ENCODE measurements at regions not wholly inside any gene's neighbourhood (a gene's known extent, or its start where the extent isn't known, plus 50 kb on each side); places are given as distances from the start of the nearest gene placed in this dataset.

DNA sequence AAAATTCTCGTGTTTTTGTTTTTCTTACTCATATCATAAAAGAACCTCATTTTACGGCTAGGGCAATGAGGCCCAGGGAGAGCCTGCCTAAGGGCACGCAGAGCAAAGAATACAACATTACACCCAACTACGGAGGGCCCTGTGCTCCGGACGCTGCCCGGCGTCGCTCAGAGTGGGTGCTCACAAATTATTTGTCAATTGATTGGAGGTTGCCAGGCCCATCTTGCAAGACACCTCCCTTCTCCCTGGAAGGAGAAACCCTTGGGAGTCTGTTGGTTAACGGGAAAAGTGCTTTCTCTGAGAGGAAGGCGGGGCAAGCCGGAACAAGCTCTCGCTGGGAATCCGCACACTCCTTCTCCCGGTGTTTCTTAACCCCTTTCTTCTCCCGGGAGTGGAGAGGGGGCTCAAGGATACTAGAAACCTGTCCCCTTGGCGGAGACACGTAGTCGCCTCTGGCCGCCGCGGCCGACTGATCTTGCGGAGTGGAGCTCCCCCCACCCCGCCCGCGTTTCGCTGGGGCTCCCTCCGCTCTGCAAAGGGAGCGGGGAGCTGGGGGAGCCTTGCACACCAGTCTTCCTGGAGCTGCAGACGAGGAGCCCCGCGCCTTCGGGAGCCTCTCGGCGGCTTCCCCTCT, 599.3 kb upstream of the SGCD start:
- no peak for DNase-seq

DNA sequence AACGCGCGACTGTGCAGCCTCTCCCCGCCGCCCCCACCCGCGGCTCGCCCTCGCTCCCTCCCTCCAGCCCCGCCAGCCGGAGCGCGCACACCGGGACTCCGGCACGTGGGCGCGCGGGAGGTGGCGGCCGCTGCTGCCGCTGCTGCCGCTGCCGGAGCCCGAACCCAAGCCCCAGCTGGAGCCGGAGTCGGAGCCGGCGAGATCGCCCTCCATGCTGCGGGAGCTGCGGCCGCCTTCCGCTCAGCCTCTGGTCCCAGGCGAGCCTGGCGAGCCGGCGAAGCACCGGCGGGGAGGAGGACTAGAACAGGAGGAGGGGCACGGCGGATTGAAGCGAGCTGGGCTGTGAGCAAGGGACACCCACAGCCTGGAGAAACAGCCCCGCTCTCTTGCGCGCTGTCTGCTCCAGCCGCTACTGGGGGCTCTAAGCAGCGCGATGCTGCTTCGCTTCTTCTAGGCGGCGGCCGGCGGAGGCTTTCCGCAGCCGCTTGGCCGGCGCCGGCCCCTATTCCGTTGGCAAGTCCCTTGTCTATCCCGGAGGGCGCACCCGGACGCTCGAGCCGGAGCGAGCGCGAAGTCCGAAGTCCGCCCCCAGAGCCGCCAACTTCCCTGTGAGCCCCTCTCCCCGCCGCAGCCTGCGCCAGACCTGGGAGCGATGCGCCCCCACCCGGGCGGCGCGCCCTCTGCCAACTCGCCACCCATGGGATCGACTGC, 598.7 kb upstream of the SGCD start:
- no peak for DNase-seq

DNA sequence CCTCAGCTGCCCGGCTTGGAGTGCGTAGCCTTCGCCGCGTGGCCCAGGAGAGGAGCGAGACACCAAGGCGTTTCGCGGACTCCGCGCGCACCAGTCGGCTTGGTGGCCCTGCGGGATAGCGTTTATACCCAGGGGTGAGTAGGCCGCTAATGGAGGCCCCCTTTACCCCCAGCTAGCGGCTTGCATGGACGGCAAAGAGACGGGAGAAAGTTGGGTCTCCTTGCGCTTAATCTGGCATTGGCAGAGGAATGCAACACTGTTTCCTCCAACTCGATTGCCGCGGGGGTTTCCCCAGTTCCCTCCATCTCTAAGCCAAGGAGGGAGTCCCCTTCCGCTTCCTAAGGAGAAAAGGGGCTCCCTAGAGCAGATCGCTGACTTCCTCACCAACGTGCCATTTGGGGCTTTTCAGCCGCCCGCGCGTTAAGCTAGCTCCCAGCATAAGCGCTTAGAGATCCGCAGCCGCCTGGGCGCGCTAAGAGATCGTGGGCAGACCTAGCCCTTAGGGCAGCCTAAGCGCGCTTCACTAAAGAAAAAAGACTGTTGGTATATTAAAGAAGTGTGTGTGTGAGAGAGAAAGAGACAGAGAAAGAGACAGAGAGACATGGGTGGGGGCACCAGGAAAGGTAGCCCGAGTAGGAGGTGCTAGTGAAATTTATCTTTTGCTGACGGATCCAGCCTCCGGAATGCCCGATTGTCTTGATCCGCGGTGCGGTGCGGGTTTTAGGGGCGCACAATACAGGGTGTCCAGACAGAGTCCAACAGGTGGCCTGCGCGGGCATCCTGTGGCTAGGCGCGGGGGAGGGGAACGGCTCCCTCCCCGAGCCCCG, 597.9 kb upstream of the SGCD start:
- no peak for DNase-seq

DNA sequence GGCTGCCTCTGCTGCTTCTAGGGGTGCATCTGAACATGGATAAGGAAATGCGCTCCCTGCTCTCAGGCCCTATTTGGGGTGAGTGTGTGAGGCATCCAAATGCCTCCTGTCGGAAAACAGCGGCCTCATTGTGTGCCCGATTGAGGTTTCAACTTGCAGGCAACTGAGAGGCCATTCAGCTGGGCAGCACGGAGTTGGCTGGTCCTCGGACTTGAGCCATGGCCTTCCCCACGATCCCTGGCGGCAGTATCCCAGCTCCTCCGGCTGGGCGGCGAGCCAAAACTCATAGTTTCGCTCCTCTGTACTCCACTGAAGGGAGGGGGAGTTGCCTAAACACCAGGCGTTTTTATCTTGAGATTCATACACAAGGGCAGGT, 597.3 kb upstream of the SGCD start:
- no peak for DNase-seq

DNA sequence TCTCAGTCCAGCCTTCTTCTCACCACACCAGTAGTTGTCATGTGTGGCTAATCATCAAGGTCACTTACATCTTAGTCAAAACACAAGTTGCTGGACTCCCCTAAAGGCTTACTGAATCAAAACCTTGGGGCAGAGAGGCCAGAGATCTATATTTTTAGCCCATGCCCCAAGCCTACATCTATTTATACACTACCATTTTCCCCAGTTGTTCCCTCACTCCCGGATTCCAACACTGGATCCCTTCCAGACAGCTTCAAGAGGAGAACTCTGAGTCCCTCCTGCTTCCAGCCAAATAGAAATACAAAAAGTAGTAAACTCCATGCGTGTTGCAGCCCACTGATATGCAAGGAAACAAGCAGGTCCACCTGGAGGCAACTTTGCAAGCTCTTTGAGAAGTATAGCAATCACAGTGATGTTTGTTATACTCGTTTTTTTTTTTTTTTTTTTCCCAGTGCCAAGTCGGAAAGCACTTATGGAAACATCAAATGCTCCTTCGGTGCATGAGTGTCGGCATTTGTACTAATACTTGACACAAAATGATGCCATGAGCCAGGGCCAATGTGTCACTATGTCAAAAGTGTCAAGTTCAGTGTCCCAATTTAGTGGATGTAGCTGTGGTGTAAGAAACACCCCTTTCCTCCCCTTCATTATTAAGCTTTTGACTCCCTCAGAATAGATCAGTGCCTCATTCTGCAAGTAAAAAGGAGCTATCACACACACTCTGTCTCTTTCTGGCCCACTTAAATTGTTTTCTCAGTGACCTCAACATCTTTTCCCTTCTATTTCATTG, 594.2 kb upstream of the SGCD start:
- DNase-seq: no peak

DNA sequence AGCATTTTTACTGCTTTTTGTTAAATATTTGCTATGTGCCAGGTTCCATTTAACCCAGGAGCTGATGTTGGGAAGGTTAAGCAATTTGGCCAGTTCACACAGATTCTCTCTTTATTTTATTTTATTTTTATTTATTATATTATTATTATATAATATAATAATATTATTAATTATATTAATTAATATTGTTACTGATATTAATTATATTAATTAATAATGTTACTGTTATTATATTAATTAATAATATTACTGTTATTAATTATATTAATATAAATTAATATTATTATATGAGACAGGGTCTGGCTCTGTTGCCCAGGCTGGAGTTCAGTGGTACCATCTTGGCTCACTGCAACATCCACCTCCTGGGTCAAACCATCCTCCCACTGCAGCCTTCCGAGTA, 593.0 kb upstream of the SGCD start:
- no peak for DNase-seq

DNA sequence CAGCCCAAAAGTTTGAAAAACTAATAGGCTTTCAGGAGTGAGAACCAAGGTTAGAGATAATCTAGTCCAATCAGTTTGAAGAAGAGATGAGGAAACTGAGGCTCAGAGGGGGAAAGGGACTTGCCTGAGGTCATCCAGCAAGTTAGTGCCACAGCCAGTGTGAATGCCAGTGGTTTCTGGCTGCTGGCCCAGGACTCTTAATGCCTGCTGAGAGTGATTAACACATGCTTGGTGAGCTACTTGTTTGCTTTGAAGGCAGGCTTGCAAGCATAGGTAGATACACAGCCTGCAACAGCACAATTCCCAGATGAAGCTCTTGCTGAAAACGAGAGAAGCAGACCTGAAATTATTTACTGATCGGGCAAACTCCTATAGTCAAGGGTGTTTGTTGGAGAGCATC, 591.6 kb upstream of the SGCD start:
- DNase-seq: no peak

DNA sequence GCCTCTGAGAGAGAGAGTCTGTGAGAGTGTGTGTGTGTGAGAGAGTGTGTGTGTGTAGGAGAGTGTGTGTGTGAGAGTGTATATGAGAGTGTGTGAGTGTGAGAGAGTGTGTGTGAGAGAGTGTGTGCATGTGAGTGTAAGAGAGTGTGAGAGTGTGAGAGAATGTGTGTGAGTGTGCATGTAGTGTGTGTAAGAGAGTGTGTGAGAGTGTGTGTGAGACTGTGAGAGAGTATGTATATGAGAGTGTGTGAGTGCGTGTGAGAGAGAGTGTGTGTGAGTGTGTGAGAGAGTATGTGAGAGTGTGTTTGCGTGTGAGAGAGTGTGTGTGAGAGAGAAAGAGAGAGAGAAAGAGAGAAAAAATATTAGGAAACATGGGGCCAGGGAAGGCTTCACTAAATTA, 588.3 kb upstream of the SGCD start:
- DNase-seq: no peak

DNA sequence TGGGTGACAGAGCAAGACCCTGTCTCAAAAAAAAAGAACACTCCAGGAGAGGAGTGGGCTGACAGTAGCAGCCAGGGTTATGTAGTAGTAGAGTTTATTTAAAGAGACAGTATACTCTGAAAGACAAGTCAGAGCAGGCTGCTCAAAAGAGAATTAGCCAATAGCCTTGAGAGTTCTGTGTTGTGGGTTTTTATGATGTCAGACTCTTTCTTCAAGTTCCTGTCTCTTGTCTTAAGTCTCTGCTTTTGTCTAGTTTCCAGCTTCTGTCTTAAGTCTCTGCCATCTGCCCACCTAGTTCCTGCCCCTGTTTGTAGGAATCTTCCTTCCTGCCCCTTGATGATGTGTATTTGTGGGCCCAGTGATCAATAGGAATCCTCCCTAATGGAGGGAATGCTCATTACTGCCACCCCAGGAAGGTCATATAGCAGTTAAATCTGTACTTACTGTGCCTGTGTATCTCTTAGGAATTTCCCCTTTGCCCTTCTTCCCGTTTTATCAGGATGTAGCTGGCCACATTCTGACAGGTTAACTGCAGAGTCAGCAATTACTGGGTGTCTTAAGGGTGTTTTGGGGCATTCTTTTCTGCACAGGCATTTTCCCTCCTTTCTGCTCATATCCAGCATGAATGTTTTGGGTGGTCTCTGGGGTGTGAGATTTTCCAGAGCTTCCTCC, 580.5 kb upstream of the SGCD start:
- no peak for DNase-seq

DNA sequence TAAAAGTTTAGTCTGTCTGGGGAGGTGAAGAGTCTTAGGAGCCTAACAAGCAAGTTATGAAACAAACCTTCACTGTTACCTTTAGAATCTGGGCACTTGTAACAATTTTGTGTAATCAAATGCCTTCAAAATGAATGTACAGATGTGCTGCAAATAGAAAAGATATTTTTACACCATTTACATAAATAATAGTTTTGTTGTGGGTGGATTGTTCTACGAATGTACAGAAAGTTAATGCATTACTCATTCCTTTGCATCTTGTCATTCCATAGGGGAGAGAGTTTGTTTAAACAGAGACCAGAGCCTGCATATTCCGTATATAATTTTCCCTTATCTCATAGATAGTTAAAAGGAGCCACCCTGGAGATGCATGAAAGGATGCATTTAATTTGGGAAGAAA, 576.9 kb upstream of the SGCD start:
- no peak for DNase-seq

DNA sequence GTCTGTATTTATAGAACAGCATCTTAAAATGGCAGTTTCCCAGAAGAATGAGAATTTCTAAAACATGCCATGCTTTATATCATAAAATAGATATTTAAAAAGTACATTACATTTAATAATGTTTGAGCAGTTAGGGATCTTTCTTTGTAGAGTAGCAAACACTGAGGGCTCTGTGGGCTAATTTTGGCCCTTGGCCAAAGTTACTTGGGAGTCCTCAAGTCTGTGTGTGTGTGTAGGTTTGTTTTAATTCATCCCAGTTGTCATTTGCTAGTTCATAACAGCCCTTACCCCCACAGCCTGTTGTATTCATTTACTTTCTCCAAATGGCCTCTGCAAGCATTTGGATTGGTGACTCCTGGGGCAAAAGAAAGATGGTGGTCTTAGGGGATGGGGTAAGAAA, 576.4 kb upstream of the SGCD start:
- no peak for DNase-seq

DNA sequence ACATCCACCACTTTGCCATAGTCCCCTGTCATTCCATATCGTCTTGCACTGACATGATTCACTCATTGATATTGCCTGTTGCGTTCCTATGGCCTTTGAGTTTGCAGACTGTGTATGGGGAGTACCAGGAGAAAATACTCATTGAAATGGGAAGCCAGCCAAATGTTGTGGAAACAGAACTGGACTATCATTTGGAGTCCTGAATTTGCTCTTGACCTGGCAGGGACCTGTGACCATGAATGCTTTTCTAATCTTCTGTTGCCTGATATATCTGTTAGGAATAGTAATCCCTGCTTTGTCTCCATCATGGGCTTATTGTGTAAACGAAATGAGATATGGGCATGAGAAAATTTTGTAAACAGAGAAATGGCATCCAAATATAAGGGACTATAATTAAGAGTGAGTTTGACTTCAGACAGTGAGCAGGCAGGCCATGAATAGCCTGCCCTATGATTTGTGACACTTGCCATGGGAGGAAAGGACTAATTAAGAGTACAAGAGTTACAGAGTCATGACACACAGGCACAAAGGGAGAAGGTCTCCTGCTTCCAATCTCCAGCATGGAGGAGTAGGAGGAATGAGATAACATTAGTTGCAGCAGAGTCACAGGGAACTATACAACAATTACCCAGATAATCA, 572.9 kb upstream of the SGCD start:
- no peak for DNase-seq

DNA sequence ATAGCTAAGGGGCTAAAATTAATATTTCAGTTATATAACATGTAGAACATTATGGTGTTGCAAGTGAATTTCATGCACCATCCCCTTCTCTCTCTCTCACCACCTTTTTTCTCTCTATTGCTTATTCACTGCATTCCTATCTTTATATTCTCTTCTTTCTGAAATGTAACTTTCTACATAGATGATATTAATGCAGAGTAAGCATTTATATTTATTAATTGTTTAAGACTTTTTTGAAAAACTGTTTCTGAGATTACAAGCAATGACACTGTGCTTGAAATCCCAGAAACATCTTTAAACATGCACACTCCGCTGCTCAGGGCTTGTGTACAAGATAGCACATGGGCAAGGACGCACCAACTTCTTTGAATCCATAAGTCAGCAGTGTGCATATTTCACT, 567.7 kb upstream of the SGCD start:
- DNase-seq: no peak

DNA sequence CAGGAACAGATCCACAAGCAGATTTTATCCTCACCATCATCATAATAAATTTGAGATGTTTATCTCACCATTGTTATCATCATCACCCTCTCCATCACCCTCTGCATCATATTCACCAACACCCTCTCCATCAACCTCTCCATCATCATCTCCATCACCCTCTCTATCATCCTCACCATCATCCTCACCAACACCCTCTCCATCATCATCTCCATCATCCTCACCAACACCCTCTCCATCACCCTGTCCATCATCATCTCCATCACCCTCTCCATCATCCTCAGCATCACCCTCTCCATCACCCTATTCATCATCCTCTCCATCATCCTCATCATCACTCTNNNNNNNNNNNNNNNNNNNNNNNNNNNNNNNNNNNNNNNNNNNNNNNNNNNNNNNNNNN, 567.0 kb upstream of the SGCD start:
- no peak for DNase-seq

DNA sequence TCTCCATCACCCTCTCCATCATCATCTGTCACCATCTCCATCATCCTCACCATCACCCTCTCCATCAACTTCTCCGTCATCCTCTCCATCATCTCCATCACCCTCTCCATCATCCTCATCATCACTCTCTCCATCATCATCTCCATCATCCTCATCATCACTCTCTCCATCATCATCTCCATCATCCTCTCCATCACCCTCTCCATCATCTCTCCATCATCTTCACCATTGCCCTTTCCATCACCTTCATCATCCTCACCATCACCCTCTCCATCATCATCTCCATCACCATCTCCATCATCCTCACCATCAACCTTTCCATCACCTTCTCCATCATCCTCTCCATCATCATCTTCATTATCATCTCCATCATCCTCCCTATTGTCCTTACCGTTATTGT, 565.5 kb upstream of the SGCD start:
- DNase-seq: no peak

DNA sequence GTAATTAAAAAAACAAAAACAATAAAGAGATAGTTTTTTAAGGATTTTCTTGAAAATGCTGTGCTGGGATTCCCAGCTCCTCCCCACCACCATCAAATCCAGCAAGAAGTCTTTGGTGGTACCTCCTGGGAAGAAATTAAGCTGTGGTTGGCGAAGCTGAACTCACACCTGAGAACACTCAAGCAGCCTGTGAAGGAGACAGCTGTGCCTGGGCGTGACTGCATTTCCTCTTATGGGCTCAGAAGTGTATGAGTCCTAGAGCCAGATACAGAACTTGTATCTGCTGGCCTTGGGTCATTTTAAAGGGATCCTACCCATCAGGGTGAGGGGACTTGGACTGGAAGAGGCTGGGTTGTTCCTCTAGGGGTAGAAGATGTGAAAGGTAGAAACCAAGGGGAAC, 561.2 kb upstream of the SGCD start:
- DNase-seq: no peak

DNA sequence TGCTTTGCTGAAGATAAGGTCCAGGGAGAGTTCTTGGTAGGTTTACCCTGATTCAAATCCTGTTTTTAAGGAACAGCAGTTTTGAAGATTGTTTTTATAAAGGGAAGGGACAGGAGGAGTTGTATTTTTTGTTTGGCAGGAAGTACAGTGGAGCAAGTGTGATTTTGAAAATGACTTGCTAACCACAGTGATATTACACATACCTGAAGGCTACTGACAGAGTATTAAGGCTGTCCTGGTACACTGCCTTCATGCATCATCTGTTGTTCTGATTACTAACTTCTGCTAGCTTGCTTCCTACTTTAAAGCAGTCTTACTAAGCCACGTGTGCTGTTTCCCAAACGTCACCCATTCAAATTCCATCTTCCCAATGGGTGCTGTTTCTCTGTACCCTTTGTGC, 559.5 kb upstream of the SGCD start:
- peak; percentile 22 for DNase-seq

DNA sequence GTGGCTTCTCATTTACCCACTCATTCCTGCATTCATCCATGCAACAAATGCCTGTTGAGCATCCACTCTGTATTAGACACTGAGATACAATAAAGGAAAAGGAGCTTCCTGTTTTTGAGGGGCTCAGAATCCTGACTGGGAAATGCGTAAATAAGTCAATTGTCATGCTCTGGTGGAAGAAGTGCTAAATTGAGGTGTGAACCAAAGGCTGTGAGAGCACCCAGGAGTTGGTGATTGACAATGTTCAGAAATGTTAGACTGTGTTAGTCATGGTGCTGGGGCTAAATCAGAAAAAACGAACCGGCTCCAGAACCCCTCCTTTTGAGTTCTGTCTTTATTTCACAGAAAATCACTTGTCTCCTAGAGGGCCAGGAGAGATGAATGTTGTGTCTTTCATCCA, 558.6 kb upstream of the SGCD start:
- no peak for DNase-seq

DNA sequence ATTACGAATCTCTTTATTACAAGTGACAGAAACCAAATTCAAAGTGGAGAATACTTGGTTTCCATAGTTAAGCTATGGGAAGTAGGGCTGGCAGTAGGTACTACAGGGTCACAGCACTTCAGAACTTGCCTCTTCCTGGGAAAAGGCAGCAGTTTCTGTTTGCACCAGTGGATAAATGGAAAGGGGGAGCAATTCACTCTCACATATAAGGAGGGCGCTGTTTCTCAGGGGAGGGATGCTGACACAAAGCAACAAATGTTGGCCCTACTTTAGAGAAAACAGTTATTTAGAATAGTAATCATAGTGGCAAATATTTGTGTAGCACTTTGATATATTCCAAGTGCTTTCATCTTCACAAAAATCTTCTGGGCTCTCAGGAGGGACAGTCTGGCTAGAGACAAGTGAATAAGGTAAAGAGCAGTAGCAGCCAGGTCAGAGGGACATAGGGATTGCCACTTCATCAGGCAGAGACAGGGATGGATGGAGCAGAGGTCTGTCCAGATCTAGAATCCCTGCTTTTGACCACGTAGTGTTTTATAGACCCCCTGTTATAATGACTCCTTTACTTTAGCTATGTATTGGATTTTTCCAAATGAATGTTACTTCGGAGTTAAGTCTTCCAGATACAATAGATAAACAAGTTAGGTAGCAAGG, 554.8 kb upstream of the SGCD start:
- no peak for DNase-seq

DNA sequence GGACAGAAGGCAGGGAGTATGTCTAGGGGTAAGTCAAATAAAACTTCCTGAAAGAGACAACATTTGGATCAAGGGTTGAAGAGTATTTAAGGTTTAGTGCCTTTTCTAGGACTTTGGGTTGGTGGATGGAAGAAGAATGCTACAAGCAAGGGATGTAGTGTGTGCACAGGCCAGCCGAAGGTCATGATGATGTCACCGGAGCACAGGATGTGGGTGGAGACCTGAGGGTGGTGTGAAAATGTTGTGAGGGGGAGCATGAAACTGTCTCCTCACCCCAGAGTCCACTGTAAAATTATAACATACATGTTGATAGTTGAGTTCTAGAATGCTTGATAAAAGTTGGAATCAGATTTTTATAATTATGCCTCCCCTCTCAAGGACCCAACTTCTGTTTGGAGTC, 553.3 kb upstream of the SGCD start:
- DNase-seq: peak; percentile 58

DNA sequence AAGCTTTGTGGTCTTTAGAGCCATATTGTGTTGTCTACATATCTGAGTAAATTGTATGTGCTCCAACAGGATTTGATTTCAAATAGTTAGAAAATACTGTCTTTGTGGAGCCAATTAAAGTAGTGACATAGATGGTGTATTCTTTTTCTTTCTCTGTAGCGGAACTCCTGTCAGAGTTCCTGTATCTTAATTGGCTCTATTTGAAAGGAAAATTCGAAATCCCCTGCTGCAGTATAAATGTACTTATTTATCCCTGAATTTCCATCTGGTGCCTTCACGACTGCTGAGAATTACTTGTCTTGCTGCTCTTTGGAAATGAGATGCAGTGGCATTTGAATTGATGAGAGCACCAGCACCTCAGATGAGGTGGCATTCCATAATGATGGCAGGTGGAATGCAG, 546.7 kb upstream of the SGCD start:
- DNase-seq: no peak

DNA sequence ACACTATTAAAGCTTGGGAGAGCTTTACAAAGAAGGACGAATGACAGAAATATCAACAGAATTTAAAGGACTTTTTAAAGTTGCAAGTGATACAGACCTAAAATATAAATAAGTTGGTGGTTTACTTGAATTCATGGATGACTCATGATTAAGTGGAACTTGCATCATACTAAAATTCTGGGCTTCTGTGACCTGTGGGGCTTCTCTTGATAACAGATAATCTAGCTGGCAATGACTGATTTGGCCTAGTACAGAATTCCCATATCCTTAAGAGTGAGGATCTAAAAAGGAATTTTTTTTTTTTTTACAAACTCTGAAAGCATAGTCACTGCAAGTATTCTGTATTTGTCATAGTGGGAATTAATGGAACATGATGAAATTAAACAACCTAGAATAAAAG, 543.7 kb upstream of the SGCD start:
- DNase-seq: no peak

Measured in NK-92 treated with Interleukin-12 subunit alpha and Interleukin-12 subunit beta, amount 100 ng/mL, for 24 hours (cell line).